Parathyroid adenoma (tissue), 2 donors: ENCODE measurements at regions not wholly inside any gene's neighbourhood (a gene's known extent, or its start where the extent isn't known, plus 50 kb on each side); places are given as distances from the start of the nearest gene placed in this dataset.

Source experiments
- H2AFZ ChIP-seq: fragments of 300-600 bp; sonication (generic); one replicate; pipeline ENCODE4 v1.7.0; 2017; ENCODE audit warnings: antibody characterized with exemption, mild to moderate bottlenecking
- H3K27ac ChIP-seq: fragments of 300-600 bp; sonication (generic); one replicate; pipeline ENCODE4 v1.7.0; 2017
- H3K27me3 ChIP-seq: fragments of 300-600 bp; sonication (generic); one replicate; pipeline ENCODE4 v1.7.0; 2017; ENCODE audit warnings: low read length; ENCODE audit not compliant: control insufficient read depth, insufficient read depth
- H3K36me3 ChIP-seq: fragments of 300-600 bp; sonication (generic); one replicate; pipeline ENCODE4 v1.7.0; 2017; ENCODE audit warnings: low read length; ENCODE audit not compliant: control insufficient read depth, insufficient read depth
- H3K4me1 ChIP-seq: fragments of 300-600 bp; sonication (generic); one replicate; pipeline ENCODE4 v1.7.0; 2017; ENCODE audit warnings: control low read depth
- H3K4me2 ChIP-seq: fragments of 300-600 bp; sonication (generic); one replicate; pipeline ENCODE4 v1.7.0; 2017; ENCODE audit warnings: low read length
- H3K4me3 ChIP-seq: fragments of 300-600 bp; sonication (generic); one replicate; pipeline ENCODE4 v1.7.0; 2017; ENCODE audit warnings: low read depth, low read length
- H3K79me2 ChIP-seq: fragments of 300-600 bp; sonication (generic); one replicate; pipeline ENCODE4 v1.7.0; 2017; ENCODE audit warnings: control low read depth
- H3K9ac ChIP-seq: fragments of 300-600 bp; sonication (generic); one replicate; pipeline ENCODE4 v1.7.0; 2017; ENCODE audit warnings: mild to moderate bottlenecking
- H3K9me3 ChIP-seq: fragments of 300-600 bp; sonication (generic); one replicate; pipeline ENCODE4 v1.7.0; 2017; ENCODE audit warnings: low read length; ENCODE audit not compliant: control insufficient read depth
- CTCF ChIP-seq: fragments of 300-600 bp; sonication (generic); IDR thresholded peaks from one replicate; pipeline ENCODE4 v1.7.0; 2017; ENCODE audit warnings: antibody characterized with exemption, mild to moderate bottlenecking
- donor health status: primary hyperparathyroidism.

DNA sequence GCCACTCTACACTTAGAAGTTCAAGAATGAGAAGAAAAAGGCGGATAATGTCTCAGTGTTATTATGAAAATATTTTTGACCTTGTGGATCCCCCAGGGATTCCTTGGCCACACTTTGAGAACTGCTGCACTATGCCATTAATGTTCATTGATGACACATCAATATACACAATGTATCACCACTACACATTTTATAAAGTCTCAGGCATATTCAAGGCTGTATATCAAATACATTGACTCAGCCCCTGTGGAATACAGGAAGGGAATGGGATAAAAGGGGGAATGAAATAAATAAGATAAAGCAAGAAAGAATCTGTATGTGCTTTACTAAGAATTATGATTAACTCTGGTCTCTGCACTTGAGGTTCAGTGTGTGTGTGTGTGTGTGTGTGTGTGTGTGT lies 69.1 kb downstream of the INHBB start:
- Histone ChIP-seq H3K9me3 (no peaks in the 10 kb centered on the region), H3K4me2 (no peak overlapping the region), H2AFZ (no peak overlapping the region), H3K27me3 (no peaks in the 10 kb centered on the region), H3K9ac (no peak overlapping the region), H3K4me1 (no peaks in the 10 kb centered on the region), H3K36me3 (no peaks in the 10 kb centered on the region), H3K4me3 (no peak overlapping the region), H3K27ac (no peak overlapping the region), H3K79me2 (no peaks in the 10 kb centered on the region)
- TF ChIP-seq CTCF = no peak

DNA sequence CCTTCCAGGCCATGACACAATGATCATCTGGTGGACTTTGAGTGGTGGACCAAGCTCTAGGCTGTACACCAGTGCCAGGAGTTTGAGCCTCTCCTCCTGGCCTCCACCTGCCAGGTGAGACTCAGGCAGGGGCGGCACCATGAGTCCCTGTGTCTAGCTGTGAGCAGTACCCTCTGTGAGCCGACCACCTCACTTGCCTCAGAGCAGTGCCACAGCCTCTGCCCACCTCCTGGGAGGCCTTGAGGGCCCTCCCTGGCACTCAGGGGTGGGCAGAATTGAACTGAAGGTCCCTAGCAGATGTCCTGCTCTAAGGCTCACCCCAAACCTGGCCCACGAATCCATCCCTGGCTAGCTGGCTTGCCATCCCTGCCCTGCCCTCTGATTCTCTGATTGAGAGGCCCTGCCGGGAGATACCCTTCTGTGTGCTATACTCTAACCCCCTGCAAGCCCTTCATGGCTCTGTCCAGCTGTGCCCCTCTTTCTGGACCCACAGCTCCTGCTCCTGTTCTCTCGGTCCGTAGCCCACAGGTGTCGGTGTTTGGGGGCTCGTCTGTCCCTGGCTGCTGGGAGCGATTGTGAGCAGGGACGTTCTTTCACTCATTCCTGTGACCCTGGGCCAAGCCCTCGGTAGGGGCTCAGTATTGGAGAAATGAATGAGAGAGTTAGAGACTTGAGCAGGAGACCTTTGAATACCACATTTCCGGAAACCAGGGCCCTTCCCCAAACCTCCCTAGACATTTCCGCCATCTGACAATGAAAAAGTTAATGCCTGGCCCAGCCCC lies 70.0 kb downstream of the INHBB start:
- no peak for TF ChIP-seq CTCF
- Histone ChIP-seq H3K27ac (no peak overlapping the region), H3K79me2 (no peaks in the 10 kb centered on the region), H3K9me3 (no peaks in the 10 kb centered on the region), H3K36me3 (no peaks in the 10 kb centered on the region), H2AFZ (no peak overlapping the region), H3K27me3 (no peaks in the 10 kb centered on the region), H3K4me1 (no peaks in the 10 kb centered on the region), H3K9ac (no peak overlapping the region), H3K4me2 (no peak overlapping the region), H3K4me3 (no peak overlapping the region)

- no peak overlapping the region for H2AFZ ChIP-seq
- no peak overlapping the region for H3K27ac ChIP-seq
- no peaks in the 10 kb centered on the region for H3K4me1 ChIP-seq
- H3K79me2 ChIP-seq = no peaks in the 10 kb centered on the region
- H3K4me3 ChIP-seq = no peak overlapping the region
- no peaks in the 10 kb centered on the region for H3K36me3 ChIP-seq
- H3K9me3 ChIP-seq = no peaks in the 10 kb centered on the region
- H3K27me3 ChIP-seq = no peaks in the 10 kb centered on the region
- TF ChIP-seq CTCF = no peak
- no peak overlapping the region for H3K4me2 ChIP-seq
- H3K9ac ChIP-seq = no peak overlapping the region
These were observed 72.3 kb downstream of the INHBB start for GRCh38 chr2:120418174-120418787.

DNA sequence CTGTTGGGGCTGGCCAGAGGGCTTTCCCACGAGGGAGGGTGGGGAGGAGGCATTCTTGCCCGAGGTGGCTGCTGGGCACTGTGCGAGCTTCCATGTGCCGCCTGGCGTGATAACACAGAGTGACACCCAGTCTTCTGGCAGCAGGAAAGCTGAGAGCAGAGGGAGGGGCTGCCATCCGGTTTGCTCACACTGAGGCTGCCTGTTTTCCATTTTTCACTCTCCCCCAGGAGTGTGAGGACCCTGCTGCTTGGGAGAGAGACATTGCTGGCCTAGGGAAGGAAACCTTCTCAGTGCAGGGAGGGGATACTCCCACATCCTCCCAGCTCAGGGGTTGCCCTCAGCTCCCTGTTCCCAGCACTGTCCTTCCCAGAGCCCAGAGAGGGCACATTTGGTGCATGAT lies 73.1 kb downstream of the INHBB start:
- no peaks in the 10 kb centered on the region for H3K79me2 ChIP-seq

More for the DNA sequence above, 73.1 kb downstream of the INHBB start:
- H3K36me3 ChIP-seq = no peaks in the 10 kb centered on the region
- no peak overlapping the region for H3K4me3 ChIP-seq
- no peak overlapping the region for H2AFZ ChIP-seq
- no peak overlapping the region for H3K4me2 ChIP-seq
- no peaks in the 10 kb centered on the region for H3K9me3 ChIP-seq
- TF ChIP-seq CTCF = no peak
- no peak overlapping the region for H3K27ac ChIP-seq
- no peak overlapping the region for H3K9ac ChIP-seq
- H3K4me1 ChIP-seq = no peaks in the 10 kb centered on the region
- no peaks in the 10 kb centered on the region for H3K27me3 ChIP-seq
